ENCODE measurements at regions not wholly inside any gene's neighbourhood (a gene's known extent, or its start where the extent isn't known, plus 50 kb on each side); places are given as distances from the start of the nearest gene placed in this dataset.

- POLR2A ChIA-PET, result no interaction called here
- intact Hi-C loops (cut with micrococcal nuclease; ENCODE audit: unreplicated experiment), result no loop called here
These were observed 262.9 kb downstream of the TDRD15 start for GRCh38 chr2:21386666-21387065.

DNA sequence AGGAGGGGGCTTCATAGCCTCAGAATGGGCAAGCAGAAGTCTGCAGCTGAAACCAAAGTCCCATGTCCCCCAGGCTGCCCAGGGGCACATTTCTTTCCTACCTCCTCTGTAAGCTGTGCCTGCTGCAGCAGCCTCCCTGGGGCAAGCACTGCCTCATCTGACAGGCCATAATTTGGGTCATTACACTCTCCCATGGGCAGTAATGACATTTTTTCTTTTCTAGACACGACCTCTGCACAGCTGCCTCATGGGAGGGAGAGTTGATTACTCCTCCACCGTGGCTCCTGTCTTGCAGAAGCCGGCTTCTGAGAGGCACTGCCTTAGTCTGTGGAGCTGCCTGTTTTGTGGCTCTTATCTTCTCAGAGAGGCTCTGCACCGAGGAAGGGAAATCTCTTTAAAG, 268.9 kb downstream of the TDRD15 start:
- Histone ChIP-seq H3K4me1 (ENCODE audit: insufficient read depth, low read length) (no peaks in the 10 kb centered on the region), H3K4me2 (ENCODE audit: low read depth, low read length) (no peak overlapping the region), H3K4me3 (replicated peaks in 1 of 3; ENCODE audit: insufficient read depth in 1 of 3, low read depth in 2 of 3, low read length in 3 of 3) (no peak overlapping the region), H4K20me1 (ENCODE audit: insufficient read depth, low read length) (no peaks in the 10 kb centered on the region), H3K9me3 (ENCODE audit: low read length) (no peaks in the 10 kb centered on the region), H3K9ac (ENCODE audit: insufficient read depth, low read depth, low read length) (no peak overlapping the region), H3K27ac (ENCODE audit: extremely low read length, insufficient read depth, low read length) (no peak overlapping the region), H2AFZ (ENCODE audit: low read length) (no peak overlapping the region), H3K79me2 (ENCODE audit: insufficient read depth, low read length) (no peaks in the 10 kb centered on the region), H3K36me3 (replicated peaks in 1 of 2; ENCODE audit: control insufficient read depth in 1 of 2, insufficient read depth in 2 of 2, low read length in 2 of 2) (no peaks in the 10 kb centered on the region), H3K27me3 (ENCODE audit: control insufficient read depth in 1 of 2, insufficient read depth in 2 of 2, low read length in 2 of 2) (peaks cover 0 to 4% of the 10 kb centered on the region in 2 experiments; a peak in 1 of 5 replicates)
- FAIRE-seq, result no peak
- in situ Hi-C loops (cut with HindIII; ENCODE audit: extremely low pct_ligation_motif_present, low pct_unique_long_range_greater_than_20kb) (no loop called here), intact Hi-C loops (cut with micrococcal nuclease; ENCODE audit: unreplicated experiment) (no loop called here)
- WGBS (ENCODE audit: low lambda C conversion rate), result 11% methylated on average over 4 of the region's 4 CpGs
- no peak for ATAC-seq
- POLR2A ChIA-PET, result no interaction called here
- DNase-seq (ENCODE audit: low spot score), result no peak
- no TSS peak for BruUV-seq (replicated peaks)
- CTCF ChIA-PET (ENCODE audit: low intra/inter-chr PET ratio, low total read pairs), result no interaction called here
- TF ChIP-seq SNAPC5 (CRISPR knock-in tag; IDR thresholded peaks at IDR 0.05; ENCODE audit: borderline replicate concordance) (no peak), NFIC (IDR thresholded peaks at IDR 0.05; ENCODE audit: low read length) (no peak), ZNF3 (CRISPR knock-in tag; IDR thresholded peaks at IDR 0.05) (no peak), CSRNP1 (CRISPR knock-in tag; IDR thresholded peaks at IDR 0.05) (no peak), FOSL2 (CRISPR knock-in tag; IDR thresholded peaks at IDR 0.05) (no peak)
- TF ChIP-seq, protein P1, sequence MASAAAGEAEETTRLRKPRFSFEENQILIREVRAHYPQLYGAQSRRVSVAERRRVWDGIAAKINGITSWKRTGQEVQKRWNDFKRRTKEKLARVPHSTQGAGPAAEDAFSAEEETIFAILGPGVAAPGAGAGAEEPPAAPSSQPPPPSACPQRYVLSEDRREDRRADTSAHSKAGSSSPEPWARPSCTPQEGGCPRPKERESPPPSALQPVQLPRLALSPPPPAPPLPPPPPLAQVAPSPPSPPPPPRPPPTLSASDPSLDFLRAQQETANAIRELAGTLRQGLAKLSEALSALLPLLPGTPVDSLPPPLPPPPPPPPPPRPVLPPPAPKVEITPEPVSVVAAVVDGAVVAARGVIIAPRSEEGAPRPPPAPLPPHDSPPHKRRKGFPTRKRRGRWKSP (CRISPR knock-in tag; IDR thresholded peaks at IDR 0.05), result no peak
- TF ChIP-seq, protein P2, sequence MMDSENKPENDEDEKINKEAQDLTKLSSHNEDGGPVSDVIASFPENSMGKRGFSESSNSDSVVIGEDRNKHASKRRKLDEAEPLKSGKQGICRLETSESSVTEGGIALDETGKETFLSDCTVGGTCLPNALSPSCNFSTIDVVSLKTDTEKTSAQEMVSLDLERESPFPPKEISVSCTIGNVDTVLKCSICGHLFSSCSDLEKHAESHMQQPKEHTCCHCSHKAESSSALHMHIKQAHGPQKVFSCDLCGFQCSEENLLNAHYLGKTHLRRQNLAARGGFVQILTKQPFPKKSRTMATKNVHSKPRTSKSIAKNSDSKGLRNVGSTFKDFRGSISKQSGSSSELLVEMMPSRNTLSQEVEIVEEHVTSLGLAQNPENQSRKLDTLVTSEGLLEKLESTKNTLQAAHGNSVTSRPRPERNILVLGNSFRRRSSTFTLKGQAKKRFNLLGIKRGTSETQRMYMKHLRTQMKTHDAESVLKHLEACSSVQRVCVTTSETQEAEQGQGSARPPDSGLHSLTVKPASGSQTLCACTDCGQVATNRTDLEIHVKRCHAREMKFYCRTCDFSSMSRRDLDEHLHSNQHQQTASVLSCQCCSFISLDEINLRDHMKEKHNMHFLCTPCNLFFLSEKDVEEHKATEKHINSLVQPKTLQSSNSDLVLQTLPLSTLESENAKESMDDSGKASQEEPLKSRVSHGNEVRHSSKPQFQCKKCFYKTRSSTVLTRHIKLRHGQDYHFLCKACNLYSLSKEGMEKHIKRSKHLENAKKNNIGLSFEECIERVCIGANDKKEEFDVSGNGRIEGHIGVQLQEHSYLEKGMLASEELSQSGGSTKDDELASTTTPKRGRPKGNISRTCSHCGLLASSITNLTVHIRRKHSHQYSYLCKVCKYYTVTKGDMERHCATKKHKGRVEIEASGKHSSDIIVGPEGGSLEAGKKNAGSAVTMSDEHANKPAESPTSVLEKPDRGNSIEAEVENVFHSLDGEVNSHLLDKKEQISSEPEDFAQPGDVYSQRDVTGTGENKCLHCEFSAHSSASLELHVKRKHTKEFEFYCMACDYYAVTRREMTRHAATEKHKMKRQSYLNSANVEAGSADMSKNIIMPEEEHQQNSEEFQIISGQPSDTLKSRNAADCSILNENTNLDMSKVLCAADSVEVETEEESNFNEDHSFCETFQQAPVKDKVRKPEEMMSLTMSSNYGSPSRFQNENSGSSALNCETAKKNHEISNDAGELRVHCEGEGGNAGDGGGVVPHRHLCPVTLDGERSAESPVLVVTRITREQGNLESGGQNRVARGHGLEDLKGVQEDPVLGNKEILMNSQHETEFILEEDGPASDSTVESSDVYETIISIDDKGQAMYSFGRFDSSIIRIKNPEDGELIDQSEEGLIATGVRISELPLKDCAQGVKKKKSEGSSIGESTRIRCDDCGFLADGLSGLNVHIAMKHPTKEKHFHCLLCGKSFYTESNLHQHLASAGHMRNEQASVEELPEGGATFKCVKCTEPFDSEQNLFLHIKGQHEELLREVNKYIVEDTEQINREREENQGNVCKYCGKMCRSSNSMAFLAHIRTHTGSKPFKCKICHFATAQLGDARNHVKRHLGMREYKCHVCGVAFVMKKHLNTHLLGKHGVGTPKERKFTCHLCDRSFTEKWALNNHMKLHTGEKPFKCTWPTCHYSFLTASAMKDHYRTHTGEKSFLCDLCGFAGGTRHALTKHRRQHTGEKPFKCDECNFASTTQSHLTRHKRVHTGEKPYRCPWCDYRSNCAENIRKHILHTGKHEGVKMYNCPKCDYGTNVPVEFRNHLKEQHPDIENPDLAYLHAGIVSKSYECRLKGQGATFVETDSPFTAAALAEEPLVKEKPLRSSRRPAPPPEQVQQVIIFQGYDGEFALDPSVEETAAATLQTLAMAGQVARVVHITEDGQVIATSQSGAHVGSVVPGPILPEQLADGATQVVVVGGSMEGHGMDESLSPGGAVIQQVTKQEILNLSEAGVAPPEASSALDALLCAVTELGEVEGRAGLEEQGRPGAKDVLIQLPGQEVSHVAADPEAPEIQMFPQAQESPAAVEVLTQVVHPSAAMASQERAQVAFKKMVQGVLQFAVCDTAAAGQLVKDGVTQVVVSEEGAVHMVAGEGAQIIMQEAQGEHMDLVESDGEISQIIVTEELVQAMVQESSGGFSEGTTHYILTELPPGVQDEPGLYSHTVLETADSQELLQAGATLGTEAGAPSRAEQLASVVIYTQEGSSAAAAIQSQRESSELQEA (CRISPR knock-in tag; IDR thresholded peaks at IDR 0.05; ENCODE audit: not compliant biosample characterization), result no peak

More at GRCh38 chr2:21386666-21387065, 262.9 kb downstream of the TDRD15 start:
- no peak overlapping the region for H3K9ac ChIP-seq (ENCODE audit: insufficient read depth, low read depth, low read length)
- 17% methylated on average over 3 of the region's 3 CpGs for WGBS (ENCODE audit: low lambda C conversion rate)
- FAIRE-seq, result no peak
- H3K36me3 ChIP-seq (replicated peaks in 1 of 2; ENCODE audit: control insufficient read depth in 1 of 2, insufficient read depth in 2 of 2, low read length in 2 of 2), result no peaks in the 10 kb centered on the region
- no peak overlapping the region for H3K4me2 ChIP-seq (ENCODE audit: low read depth, low read length)
- H3K4me1 ChIP-seq (ENCODE audit: insufficient read depth, low read length), result no peaks in the 10 kb centered on the region
- no peak for DNase-seq (ENCODE audit: low spot score)
- ATAC-seq, result no peak
- no peak overlapping the region for H2AFZ ChIP-seq (ENCODE audit: low read length)
- in situ Hi-C loops (cut with HindIII; ENCODE audit: extremely low pct_ligation_motif_present, low pct_unique_long_range_greater_than_20kb), result no loop called here
- H3K4me3 ChIP-seq (replicated peaks in 1 of 3; ENCODE audit: insufficient read depth in 1 of 3, low read depth in 2 of 3, low read length in 3 of 3), result no peak overlapping the region
- BruUV-seq (replicated peaks), result no TSS peak
- CTCF ChIA-PET (ENCODE audit: low intra/inter-chr PET ratio, low total read pairs), result no interaction called here
- no peaks in the 10 kb centered on the region for H3K79me2 ChIP-seq (ENCODE audit: insufficient read depth, low read length)
- H4K20me1 ChIP-seq (ENCODE audit: insufficient read depth, low read length), result no peaks in the 10 kb centered on the region
- TF ChIP-seq JARID2 (CRISPR knock-in tag; IDR thresholded peaks at IDR 0.05; ENCODE audit: insufficient replicate concordance), result no peak
- H3K27me3 ChIP-seq (ENCODE audit: control insufficient read depth in 1 of 2, insufficient read depth in 2 of 2, low read length in 2 of 2), result peaks cover 0 to 4% of the 10 kb centered on the region in 2 experiments; a peak in 1 of 5 replicates
- no peak overlapping the region for H3K27ac ChIP-seq (ENCODE audit: extremely low read length, insufficient read depth, low read length)
- H3K9me3 ChIP-seq (ENCODE audit: low read length), result no peaks in the 10 kb centered on the region

Data from HepG2 (cell line).